ENCODE measurements at regions not wholly inside any gene's neighbourhood (a gene's known extent, or its start where the extent isn't known, plus 50 kb on each side); places are given as distances from the start of the nearest gene placed in this dataset.
"Not testable (repeated sequence)": the region's sequence is repeated elsewhere in the genome, so short reads cannot be mapped to it uniquely, and the experiment has no call there.

GRCh38 chr1:191074881-191075280 lies 597.2 kb upstream of the BRINP3 start:
- H3K4me3 Mint-ChIP-seq: no peak overlapping the region
- no peak overlapping the region for H3K27ac Mint-ChIP-seq
- no peaks in the 10 kb centered on the region for H3K36me3 Mint-ChIP-seq
- H3K4me1 Mint-ChIP-seq: no peaks in the 10 kb centered on the region
- H3K9me3 Mint-ChIP-seq: peaks cover 0 to 19% (median 7%) of the 10 kb centered on the region in 9 donors
- POLR2A ChIA-PET: no interaction called here
- ATAC-seq (no peak), DNase-seq (no peak)
- no peaks in the 10 kb centered on the region for H3K27me3 Mint-ChIP-seq

- DNase-seq, H3K27ac Mint-ChIP-seq, ATAC-seq, POLR2A ChIA-PET, H3K4me1 Mint-ChIP-seq, H3K4me3 Mint-ChIP-seq, H3K27me3 Mint-ChIP-seq, H3K36me3 Mint-ChIP-seq: not testable (repeated sequence)
- H3K9me3 Mint-ChIP-seq: peaks cover 2 to 31% (median 12%) of the 10 kb centered on the region in 9 donors
Measured at GRCh38 chr1:191083090-191083489, 605.4 kb upstream of the BRINP3 start.

- DNase-seq (no peak), ATAC-seq (no peak)
- no peaks in the 10 kb centered on the region for H3K4me1 Mint-ChIP-seq
- H3K36me3 Mint-ChIP-seq: no peaks in the 10 kb centered on the region
- peaks cover 4 to 26% (median 11%) of the 10 kb centered on the region in 9 donors for H3K9me3 Mint-ChIP-seq
- no peaks in the 10 kb centered on the region for H3K27me3 Mint-ChIP-seq
- no peak overlapping the region for H3K4me3 Mint-ChIP-seq
- POLR2A ChIA-PET: no interaction called here
- no peak overlapping the region for H3K27ac Mint-ChIP-seq
Measured at GRCh38 chr1:191085121-191085520, 607.5 kb upstream of the BRINP3 start.

- no peaks in the 10 kb centered on the region for H3K36me3 Mint-ChIP-seq
- H3K4me3 Mint-ChIP-seq: no peak overlapping the region
- no peaks in the 10 kb centered on the region for H3K4me1 Mint-ChIP-seq
- DNase-seq (no peak), ATAC-seq (no peak)
- H3K27ac Mint-ChIP-seq: no peak overlapping the region
- POLR2A ChIA-PET: no interaction called here
- no peaks in the 10 kb centered on the region for H3K27me3 Mint-ChIP-seq
- H3K9me3 Mint-ChIP-seq: peaks cover 0 to 25% (median 4%) of the 10 kb centered on the region in 9 donors
Measured at GRCh38 chr1:191086910-191087309, 609.2 kb upstream of the BRINP3 start.

- ATAC-seq (no peak), DNase-seq (no peak)
- Mint-ChIP-seq H3K36me3 (no peaks in the 10 kb centered on the region), H3K4me3 (no peak overlapping the region), H3K4me1 (no peaks in the 10 kb centered on the region), H3K27ac (no peak overlapping the region), H3K9me3 (peaks cover 5 to 46% (median 11%) of the 10 kb centered on the region in 9 donors), H3K27me3 (no peaks in the 10 kb centered on the region)
- POLR2A ChIA-PET: no interaction called here
Measured at GRCh38 chr1:191096405-191096804, 618.7 kb upstream of the BRINP3 start.

GRCh38 chr1:191099696-191100095 lies 622.0 kb upstream of the BRINP3 start:
- no peak overlapping the region for H3K27ac Mint-ChIP-seq
- H3K36me3 Mint-ChIP-seq: no peaks in the 10 kb centered on the region
- ATAC-seq: no peak
- no peak overlapping the region for H3K4me3 Mint-ChIP-seq
- H3K27me3 Mint-ChIP-seq: no peaks in the 10 kb centered on the region
- peaks cover 3 to 28% (median 11%) of the 10 kb centered on the region in 9 donors for H3K9me3 Mint-ChIP-seq
- DNase-seq: no peak
- POLR2A ChIA-PET: no interaction called here
- H3K4me1 Mint-ChIP-seq: no peaks in the 10 kb centered on the region

- no peaks in the 10 kb centered on the region for H3K36me3 Mint-ChIP-seq
- POLR2A ChIA-PET: no interaction called here
Measured at GRCh38 chr1:191101960-191102359, 624.3 kb upstream of the BRINP3 start.

GRCh38 chr1:191125950-191126349 lies 648.3 kb upstream of the BRINP3 start:
- no peaks in the 10 kb centered on the region for H3K4me1 Mint-ChIP-seq
- no peak overlapping the region for H3K4me3 Mint-ChIP-seq
- no peaks in the 10 kb centered on the region for H3K27me3 Mint-ChIP-seq
- POLR2A ChIA-PET: no interaction called here
- DNase-seq: no peak
- no peak for ATAC-seq
- no peaks in the 10 kb centered on the region for H3K36me3 Mint-ChIP-seq
- H3K9me3 Mint-ChIP-seq: peaks cover 4 to 40% (median 8%) of the 10 kb centered on the region in 9 donors
- no peak overlapping the region for H3K27ac Mint-ChIP-seq

More at GRCh38 chr1:191101960-191102359, 624.3 kb upstream of the BRINP3 start:
- H3K4me3 Mint-ChIP-seq: no peak overlapping the region
- no peaks in the 10 kb centered on the region for H3K4me1 Mint-ChIP-seq
- peaks cover 3 to 19% (median 7%) of the 10 kb centered on the region in 9 donors for H3K9me3 Mint-ChIP-seq
- H3K27ac Mint-ChIP-seq: no peak overlapping the region
- DNase-seq (no peak), ATAC-seq (no peak)
- no peaks in the 10 kb centered on the region for H3K27me3 Mint-ChIP-seq

GRCh38 chr1:191134796-191135195 lies 657.1 kb upstream of the BRINP3 start:
- POLR2A ChIA-PET: no interaction called here
- Mint-ChIP-seq H3K4me3 (no peak overlapping the region), H3K27ac (no peak overlapping the region), H3K4me1 (no peaks in the 10 kb centered on the region), H3K36me3 (no peaks in the 10 kb centered on the region), H3K9me3 (peaks cover 0 to 15% (median 6%) of the 10 kb centered on the region in 9 donors), H3K27me3 (no peaks in the 10 kb centered on the region)
- DNase-seq (no peak), ATAC-seq (no peak)

- no peak overlapping the region for H3K4me3 Mint-ChIP-seq
- peaks cover 0 to 12% (median 0%) of the 10 kb centered on the region in 9 donors for H3K9me3 Mint-ChIP-seq
- H3K36me3 Mint-ChIP-seq: no peaks in the 10 kb centered on the region
- H3K27ac Mint-ChIP-seq: no peak overlapping the region
- no peak for ATAC-seq
- no peak for DNase-seq
- no peaks in the 10 kb centered on the region for H3K4me1 Mint-ChIP-seq
- POLR2A ChIA-PET: no interaction called here
- no peaks in the 10 kb centered on the region for H3K27me3 Mint-ChIP-seq
Measured at GRCh38 chr1:191140038-191140437, 662.4 kb upstream of the BRINP3 start.

GRCh38 chr1:191142748-191143147 lies 665.1 kb upstream of the BRINP3 start:
- no peaks in the 10 kb centered on the region for H3K36me3 Mint-ChIP-seq
- ATAC-seq: no peak
- H3K9me3 Mint-ChIP-seq: peaks cover 0 to 20% (median 6%) of the 10 kb centered on the region in 9 donors
- POLR2A ChIA-PET: no interaction called here
- H3K27ac Mint-ChIP-seq: no peak overlapping the region
- H3K27me3 Mint-ChIP-seq: no peaks in the 10 kb centered on the region
- H3K4me3 Mint-ChIP-seq: no peak overlapping the region
- H3K4me1 Mint-ChIP-seq: no peaks in the 10 kb centered on the region
- no peak for DNase-seq

GRCh38 chr1:191145834-191146233 lies 668.2 kb upstream of the BRINP3 start:
- no peaks in the 10 kb centered on the region for H3K36me3 Mint-ChIP-seq
- ATAC-seq: no peak
- POLR2A ChIA-PET: no interaction called here
- no peaks in the 10 kb centered on the region for H3K4me1 Mint-ChIP-seq
- H3K9me3 Mint-ChIP-seq: peaks cover 0 to 24% (median 9%) of the 10 kb centered on the region in 9 donors
- no peak for DNase-seq
- no peak overlapping the region for H3K4me3 Mint-ChIP-seq
- no peak overlapping the region for H3K27ac Mint-ChIP-seq
- no peaks in the 10 kb centered on the region for H3K27me3 Mint-ChIP-seq

GRCh38 chr1:191151321-191151807 lies 673.7 kb upstream of the BRINP3 start:
- POLR2A ChIA-PET: no interaction called here

GRCh38 chr1:191152776-191153175 lies 675.1 kb upstream of the BRINP3 start:
- Mint-ChIP-seq H3K27ac (no peak overlapping the region), H3K27me3 (no peaks in the 10 kb centered on the region), H3K9me3 (peaks cover 0 to 27% (median 8%) of the 10 kb centered on the region in 9 donors), H3K4me1 (no peaks in the 10 kb centered on the region), H3K4me3 (no peak overlapping the region), H3K36me3 (no peaks in the 10 kb centered on the region)
- DNase-seq: no peak
- no peak for ATAC-seq
- POLR2A ChIA-PET: no interaction called here

More at GRCh38 chr1:191151321-191151807, 673.7 kb upstream of the BRINP3 start:
- no peaks in the 10 kb centered on the region for H3K36me3 Mint-ChIP-seq
- ATAC-seq (no peak), DNase-seq (no peak)
- H3K4me3 Mint-ChIP-seq: no peak overlapping the region
- H3K27me3 Mint-ChIP-seq: no peaks in the 10 kb centered on the region
- no peak overlapping the region for H3K27ac Mint-ChIP-seq
- H3K4me1 Mint-ChIP-seq: no peaks in the 10 kb centered on the region
- peaks cover 3 to 22% (median 8%) of the 10 kb centered on the region in 9 donors for H3K9me3 Mint-ChIP-seq
